Stimulated activated CD4-positive, alpha-beta T cell treated with anti-CD3 and anti-CD28 coated beads, Interleukin-2, amount 100 ng/mL, for 24 hours (primary cell): ENCODE measurements at regions not wholly inside any gene's neighbourhood (a gene's known extent, or its start where the extent isn't known, plus 50 kb on each side); places are given as distances from the start of the nearest gene placed in this dataset.
"Not testable (repeated sequence)": the region's sequence is repeated elsewhere in the genome, so short reads cannot be mapped to it uniquely, and the experiment has no call there.

Source experiments
- DNase-seq, 2 donors: peaks; one replicate each; pipeline ENCODE4 v3.0.0-alpha.2; 2020

DNA sequence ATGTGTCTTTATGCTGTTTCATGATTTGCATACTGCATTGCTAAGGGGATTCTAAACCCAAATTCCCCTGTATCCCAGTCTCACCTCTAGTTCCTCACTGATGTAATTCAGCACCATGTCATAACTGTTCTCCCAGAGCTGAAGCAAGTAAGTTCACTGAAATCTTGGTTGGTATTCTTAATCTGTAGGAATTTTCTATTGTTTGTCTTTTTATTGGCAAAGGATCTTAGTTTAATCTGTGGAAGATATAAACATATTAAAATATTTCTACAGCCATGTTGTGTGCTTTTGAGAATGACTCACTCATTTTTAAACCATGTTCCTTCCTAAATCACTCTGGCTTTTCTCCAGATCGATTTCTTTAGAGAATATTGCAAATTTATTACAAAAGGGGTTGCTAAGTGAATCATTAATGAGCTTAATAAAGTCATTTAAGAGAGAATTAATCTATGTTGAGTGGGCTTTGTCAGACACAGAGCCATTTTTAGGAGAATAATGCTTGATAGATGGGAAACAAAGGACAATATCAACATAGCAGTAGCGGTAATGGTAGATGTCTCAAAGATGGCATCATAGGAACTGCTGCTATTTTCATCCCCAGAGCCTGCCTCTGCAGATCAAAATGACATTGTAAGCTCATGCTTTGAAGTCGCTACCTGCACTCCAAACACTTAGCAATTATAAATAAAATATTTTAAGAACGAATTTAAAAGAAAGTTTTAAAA lies 110.0 kb downstream of the ENC1 start:
- no peak for DNase-seq

- no peak for DNase-seq
Measured at GRCh38 chr5:74529101-74529500, 111.4 kb downstream of the ENC1 start.

DNA sequence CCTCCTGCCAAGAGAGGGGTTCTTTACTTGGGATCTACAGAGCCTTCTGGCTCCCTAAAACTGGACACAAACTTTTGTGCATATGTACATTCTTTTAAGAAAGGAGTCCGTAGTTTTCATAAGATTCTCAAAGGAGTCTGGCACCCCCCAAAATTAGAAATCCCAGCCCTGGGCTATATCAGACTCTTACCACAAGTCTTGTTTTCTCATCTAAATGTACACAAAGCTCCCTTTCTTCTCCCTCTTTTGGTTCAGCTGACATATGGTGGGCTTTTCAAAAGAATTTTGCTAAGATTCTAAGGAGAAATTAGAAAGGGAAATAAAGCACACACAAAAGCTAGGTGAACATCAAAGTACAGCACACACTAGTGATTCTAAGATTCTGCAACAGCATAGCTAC lies 114.4 kb downstream of the ENC1 start:
- no peak for DNase-seq

DNA sequence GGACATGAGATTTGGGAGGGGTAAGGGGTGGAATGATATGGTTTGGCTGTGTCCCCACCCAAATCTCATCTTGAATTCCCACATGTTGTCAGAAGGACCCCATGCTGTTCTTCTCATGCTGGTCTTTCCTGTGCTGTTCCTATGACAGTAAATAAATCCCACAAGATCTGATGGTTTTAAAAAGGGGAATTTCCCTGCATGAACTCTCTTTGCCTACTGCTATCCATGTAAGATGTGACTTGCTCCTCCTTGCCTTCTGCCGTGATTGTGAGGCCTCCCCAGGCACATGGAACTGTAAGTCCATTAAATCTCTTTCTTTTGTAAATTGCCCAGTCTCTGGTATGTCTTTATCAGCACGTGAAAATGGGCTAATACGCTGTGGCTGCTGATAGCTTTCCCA lies 115.8 kb downstream of the ENC1 start:
- not testable (repeated sequence) for DNase-seq

- not testable (repeated sequence) for DNase-seq
Measured at GRCh38 chr5:74523698-74524097, 116.8 kb downstream of the ENC1 start.

DNA sequence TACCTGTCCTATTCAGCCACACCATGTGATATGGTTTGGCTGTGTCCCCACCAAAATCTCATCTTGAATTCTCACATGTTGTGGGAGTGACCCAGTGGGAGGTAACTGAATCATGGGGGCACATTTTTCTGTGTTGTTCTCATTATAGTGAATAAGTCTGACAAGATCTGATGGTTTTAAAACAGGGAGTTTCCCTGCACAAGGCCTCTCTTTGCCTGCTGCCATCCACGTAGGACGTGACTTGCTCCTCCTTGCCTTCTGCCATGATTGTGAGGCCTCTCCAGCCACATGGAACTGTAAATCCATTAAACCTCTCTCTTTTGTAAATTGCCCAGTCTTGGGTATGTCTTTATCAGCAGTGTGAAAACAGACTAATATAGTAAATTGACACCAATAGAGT lies 117.7 kb downstream of the ENC1 start:
- DNase-seq: not testable (repeated sequence)

DNA sequence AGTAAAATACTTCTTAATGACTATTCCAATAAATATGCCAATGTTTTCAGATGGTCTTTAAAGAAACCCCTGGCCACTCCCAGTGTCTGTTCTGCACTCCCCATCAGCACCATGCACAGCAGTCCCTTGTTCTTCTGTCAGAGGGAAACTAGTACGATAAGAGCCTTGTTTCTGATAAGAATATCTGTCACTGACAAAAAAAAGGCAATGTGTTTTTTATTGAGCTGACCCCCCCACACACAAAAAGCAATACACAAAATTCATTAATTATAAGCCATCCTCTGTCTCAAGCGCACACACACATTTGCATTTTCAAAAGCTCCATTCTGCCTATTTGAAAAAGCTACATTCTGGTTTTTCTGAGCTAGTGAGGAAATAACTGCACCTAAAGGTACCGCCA lies 119.1 kb downstream of the ENC1 start:
- DNase-seq: no peak

DNA sequence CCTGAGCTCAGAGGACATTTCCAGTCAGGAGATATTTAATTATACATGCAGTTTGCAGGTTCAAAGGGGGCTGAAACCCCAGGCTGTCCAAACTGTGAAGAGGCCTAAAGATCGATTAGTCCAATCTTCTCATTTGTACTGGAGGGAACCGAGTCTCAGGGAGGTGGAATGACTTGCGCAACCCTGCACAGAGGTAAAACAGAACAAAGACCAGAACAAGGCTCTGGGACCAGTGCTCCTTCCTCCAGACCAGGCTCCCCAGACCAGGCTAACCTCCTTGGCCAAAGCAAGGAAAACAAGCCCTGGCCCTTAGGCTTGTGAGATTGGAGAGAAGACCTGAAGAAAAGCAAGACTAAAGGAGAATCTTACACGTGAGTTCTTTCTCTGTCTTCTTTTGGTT lies 120.8 kb downstream of the ENC1 start:
- DNase-seq: no peak

GRCh38 chr5:74519161-74519571 lies 121.4 kb downstream of the ENC1 start:
- no peak for DNase-seq

DNA sequence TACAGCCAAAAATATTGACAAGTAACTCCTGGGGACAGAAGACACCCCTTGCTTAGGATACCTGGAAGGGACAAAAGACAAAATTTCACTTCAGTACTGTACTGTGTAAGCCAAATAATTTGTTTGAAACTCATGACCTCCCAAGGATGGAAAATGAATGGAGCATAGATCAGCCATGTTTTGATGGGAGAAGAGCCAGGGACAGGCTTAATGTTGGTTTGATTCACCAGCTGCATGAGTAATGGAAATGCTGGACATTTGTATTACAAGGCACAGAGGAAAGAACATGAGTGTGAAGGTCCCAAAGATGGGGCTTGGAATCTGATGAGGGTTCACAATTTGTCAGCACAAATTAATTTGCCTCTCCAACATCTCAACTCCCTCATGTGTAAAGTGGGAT lies 122.8 kb downstream of the ENC1 start:
- DNase-seq: no peak

GRCh38 chr5:74516211-74516636 lies 124.3 kb downstream of the ENC1 start:
- no peak for DNase-seq

DNA sequence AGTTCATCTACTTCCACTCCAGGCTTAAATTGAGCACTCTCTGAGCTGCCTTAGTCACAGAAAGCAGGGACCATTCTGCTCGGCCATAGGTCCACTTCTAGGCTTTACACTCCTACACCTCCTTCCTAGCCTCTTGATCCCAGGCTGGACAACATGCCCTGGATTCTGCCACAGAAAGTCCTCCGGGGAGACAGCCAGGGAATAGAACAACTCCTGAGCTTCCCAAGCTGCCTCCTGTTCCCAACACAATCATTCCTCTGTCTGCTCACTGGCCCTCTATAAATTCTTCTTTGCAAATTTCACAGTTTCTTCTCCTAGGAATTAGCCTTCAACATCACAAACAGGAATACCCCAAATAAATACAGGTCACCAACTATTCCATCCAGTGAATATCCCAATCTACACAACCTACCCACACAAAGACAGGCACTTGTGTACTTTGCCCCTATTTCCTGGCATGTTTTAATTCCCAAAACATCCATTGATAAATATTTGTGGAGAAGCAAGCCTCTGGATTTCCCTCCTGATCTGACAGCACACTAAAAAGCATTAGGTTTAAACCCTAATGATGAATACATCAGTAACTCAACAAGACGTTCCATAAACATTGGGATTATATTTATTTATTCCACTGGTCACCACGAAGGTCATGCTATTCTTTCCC lies 125.5 kb downstream of the ENC1 start:
- DNase-seq: no peak

- not testable (repeated sequence) for DNase-seq
Measured at GRCh38 chr5:74511770-74512169, 128.8 kb downstream of the ENC1 start.

- no peak for DNase-seq
Measured at GRCh38 chr5:74510476-74511075, 130.0 kb downstream of the ENC1 start.

DNA sequence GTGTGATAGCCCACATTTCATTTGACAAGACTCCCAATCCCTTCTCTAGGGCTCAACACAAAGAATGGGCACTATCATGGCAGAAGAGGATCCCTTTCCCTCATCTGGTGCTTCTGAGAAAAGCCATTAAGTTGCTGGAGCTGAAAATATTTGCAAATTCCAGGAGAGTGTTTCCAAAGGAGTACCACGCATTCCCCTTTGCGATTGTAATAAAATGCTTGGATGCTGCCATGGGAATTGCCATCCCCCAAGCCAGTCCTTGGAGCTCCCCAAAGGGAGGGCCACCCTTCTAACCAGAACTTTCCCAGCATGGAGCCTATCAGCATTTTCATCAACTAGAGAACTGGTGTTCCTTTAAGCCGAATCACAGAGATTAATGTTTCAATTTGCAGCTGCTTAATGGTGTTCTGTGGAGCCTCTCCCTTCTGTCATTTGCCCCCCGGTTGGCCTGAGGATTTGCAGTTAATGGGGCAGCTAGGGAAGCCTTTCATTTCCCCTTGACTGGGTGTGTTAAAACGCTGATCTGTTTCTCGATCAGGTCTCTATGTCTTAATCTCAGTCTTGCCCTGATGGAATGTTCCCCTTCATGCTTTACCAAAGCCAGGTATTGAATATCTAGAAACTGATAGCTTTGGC lies 133.0 kb downstream of the ENC1 start:
- no peak for DNase-seq

- no peak for DNase-seq
Measured at GRCh38 chr5:74506119-74506518, 134.4 kb downstream of the ENC1 start.

DNA sequence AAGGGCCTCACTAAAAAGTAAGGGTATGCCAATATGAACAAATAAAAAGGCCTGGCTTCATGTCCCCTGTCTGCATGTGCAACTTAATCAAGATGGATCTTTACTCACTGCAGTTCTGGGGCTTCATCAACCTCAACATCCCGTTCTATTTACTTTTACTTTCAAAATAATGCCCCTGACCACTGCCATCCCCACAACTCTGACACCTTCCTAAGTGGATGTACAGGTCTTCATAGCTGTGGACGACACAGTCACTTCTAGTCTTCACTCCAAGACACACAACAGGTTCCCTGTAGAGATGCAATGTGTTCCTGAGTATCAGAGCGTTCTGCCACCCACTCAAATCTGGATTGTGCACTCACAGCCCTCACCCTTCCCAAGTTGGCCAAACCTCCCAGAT lies 136.1 kb downstream of the ENC1 start:
- no peak for DNase-seq

- no peak for DNase-seq
Measured at GRCh38 chr5:74502479-74502950, 138.0 kb downstream of the ENC1 start.

DNA sequence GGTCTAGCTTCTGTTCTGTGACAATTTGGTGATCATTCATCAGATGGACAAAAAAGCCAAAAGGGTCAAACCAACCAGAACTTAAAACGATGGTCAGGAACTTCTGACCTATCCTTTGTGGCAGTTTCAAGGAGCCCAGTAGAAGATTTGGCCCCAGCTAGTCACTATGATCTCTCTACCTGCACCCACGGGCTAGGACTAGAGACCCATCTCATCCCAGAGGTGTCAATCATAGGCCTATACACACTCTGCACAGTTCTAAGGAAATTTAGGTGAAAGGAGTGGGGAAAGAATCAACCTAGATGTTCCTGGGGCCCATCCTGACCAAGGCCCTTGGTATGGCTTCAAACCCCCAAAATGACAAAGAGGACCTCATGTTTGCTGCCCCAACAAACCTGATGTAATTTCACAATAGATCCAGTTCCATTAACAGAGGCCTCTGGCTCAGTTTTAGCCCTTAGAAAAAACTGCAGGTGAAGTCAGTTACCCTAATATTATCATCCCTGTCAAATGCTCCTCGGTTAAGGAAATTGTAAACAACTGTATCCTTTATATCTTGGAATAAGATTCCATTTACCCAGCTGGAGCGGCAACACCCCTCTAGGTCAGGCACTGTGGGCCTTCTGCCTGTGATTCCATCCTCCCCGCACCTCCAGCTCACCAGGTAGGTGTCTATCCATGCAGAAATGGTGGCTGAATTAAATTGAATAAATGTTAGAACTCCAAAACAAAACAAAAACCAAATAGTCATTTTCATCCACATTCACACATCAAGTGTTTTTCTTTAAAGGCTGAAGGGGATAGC lies 138.7 kb downstream of the ENC1 start:
- DNase-seq: no peak

DNA sequence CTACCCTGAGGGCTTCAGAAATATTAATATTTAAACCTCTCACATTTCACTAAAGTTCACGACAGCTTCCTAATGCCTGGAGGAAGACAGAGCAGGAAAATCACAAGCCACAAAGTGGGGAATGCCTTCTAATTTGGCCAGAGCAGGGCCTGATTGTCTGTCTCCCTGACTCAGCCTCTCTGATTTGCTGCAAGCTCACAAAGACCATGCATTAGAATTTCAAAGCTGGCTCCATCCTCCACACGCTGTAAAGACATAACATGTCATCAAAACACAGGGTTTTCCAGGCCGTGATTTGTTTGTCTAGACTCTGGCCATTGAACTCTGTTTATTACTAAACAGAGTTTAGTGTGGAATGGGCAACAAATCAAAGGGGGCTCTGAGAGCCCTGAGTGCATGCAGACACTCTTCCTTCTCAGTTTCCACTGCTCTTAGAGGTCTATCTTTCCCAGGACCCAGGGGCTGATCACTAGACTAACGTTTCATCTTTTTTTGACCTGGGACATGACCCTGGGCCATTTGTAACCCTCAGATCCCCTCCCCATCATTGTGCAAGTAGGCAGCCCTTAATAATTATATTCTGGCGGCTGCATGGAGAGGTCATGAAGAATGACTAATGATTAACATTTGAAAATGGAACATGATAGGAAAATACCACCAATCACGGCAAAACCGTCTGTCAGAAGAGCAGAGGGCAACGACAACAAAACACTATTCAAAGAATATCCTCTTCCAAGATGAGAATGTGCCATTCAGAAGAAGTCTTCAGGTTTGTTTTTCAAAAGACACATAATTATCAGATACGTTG lies 140.2 kb downstream of the ENC1 start:
- DNase-seq: no peak

GRCh38 chr5:74499256-74500050 lies 141.1 kb downstream of the ENC1 start:
- DNase-seq: no peak
